ENCODE measurements at regions not wholly inside any gene's neighbourhood (a gene's known extent, or its start where the extent isn't known, plus 50 kb on each side); places are given as distances from the start of the nearest gene placed in this dataset.

- TF ChIP-seq TAF1 (IDR thresholded peaks at IDR 0.05; ENCODE audit: low read depth) (no peak), SMC3 (conservative IDR thresholded peaks at IDR 0.05; ENCODE audit: poor library complexity) (peak; percentile 23), MXI1 (conservative IDR thresholded peaks at IDR 0.05; ENCODE audit: poor library complexity, severe bottlenecking) (no peak), POLR2AphosphoS5 (IDR thresholded peaks at IDR 0.05) (peak; percentile 87), EP300 (conservative IDR thresholded peaks at IDR 0.05; ENCODE audit: poor library complexity, severe bottlenecking) (peak; percentile 31)
- H3K9me2 ChIP-seq (ENCODE audit: insufficient read depth, low read length) = no peaks in the 10 kb centered on the region
- H3K27ac ChIP-seq (ENCODE audit: low read length) = no peak overlapping the region
- H3K9ac ChIP-seq (ENCODE audit: low read length) = no peak overlapping the region
- no peaks in the 10 kb centered on the region for H3K36me3 ChIP-seq (ENCODE audit: insufficient read depth, low read length)
- H3K79me2 ChIP-seq (replicated peaks; ENCODE audit: insufficient read depth, low read length) = no peaks in the 10 kb centered on the region
- no peaks in the 10 kb centered on the region for H3K27me3 ChIP-seq (ENCODE audit: insufficient read depth, low read depth, low read length)
- no peak overlapping the region for H3K4me2 ChIP-seq (ENCODE audit: low read length)
- H2AFZ ChIP-seq (ENCODE audit: low read depth, low read length) = no peak overlapping the region
- H3K9me3 ChIP-seq (ENCODE audit: low read length) = no peaks in the 10 kb centered on the region
- H3F3A ChIP-seq (ENCODE audit: insufficient read depth, low read length, poor library complexity, severe bottlenecking) = no peaks in the 10 kb centered on the region
- H3K4me3 ChIP-seq (ENCODE audit: low read length) = no peak overlapping the region
- no peaks in the 10 kb centered on the region for H4K20me1 ChIP-seq (ENCODE audit: insufficient read depth)
Measured at GRCh38 chr12:43273467-43273866, 278.5 kb downstream of the ADAMTS20 start.

- H2AFZ ChIP-seq (ENCODE audit: low read depth, low read length) = no peak overlapping the region
- H3K79me2 ChIP-seq (replicated peaks; ENCODE audit: insufficient read depth, low read length) = no peaks in the 10 kb centered on the region
- H3K9ac ChIP-seq (ENCODE audit: low read length) = no peak overlapping the region
- no peak overlapping the region for H3K4me2 ChIP-seq (ENCODE audit: low read length)
- no peaks in the 10 kb centered on the region for H3K9me3 ChIP-seq (ENCODE audit: low read length)
- no peaks in the 10 kb centered on the region for H3K36me3 ChIP-seq (ENCODE audit: insufficient read depth, low read length)
- H3F3A ChIP-seq (ENCODE audit: insufficient read depth, low read length, poor library complexity, severe bottlenecking) = no peaks in the 10 kb centered on the region
- H4K20me1 ChIP-seq (ENCODE audit: insufficient read depth) = no peaks in the 10 kb centered on the region
- no peaks in the 10 kb centered on the region for H3K9me2 ChIP-seq (ENCODE audit: insufficient read depth, low read length)
- H3K27ac ChIP-seq (ENCODE audit: low read length) = no peak overlapping the region
- H3K27me3 ChIP-seq (ENCODE audit: insufficient read depth, low read depth, low read length) = no peaks in the 10 kb centered on the region
- no peak for TF ChIP-seq POLR2AphosphoS5 (IDR thresholded peaks at IDR 0.05)
- TF ChIP-seq EP300 (conservative IDR thresholded peaks at IDR 0.05; ENCODE audit: poor library complexity, severe bottlenecking) = no peak
- TF ChIP-seq EZH2 (IDR thresholded peaks at IDR 0.05; ENCODE audit: borderline replicate concordance, insufficient read depth, low read length, poor library complexity, severe bottlenecking) = no peak
- no peak for TF ChIP-seq CTCF (IDR thresholded peaks at IDR 0.05; ENCODE audit: poor library complexity, severe bottlenecking)
- no peak for TF ChIP-seq SMC3 (conservative IDR thresholded peaks at IDR 0.05; ENCODE audit: poor library complexity)
- no peak overlapping the region for H3K4me3 ChIP-seq (ENCODE audit: low read length)
Measured at GRCh38 chr12:43271659-43272058, 280.3 kb downstream of the ADAMTS20 start.

- no peak overlapping the region for H3K4me2 ChIP-seq (ENCODE audit: low read length)
- no peaks in the 10 kb centered on the region for H3K36me3 ChIP-seq (ENCODE audit: insufficient read depth, low read length)
- H3K79me2 ChIP-seq (replicated peaks; ENCODE audit: insufficient read depth, low read length) = no peaks in the 10 kb centered on the region
- H3K9ac ChIP-seq (ENCODE audit: low read length) = no peak overlapping the region
- H3F3A ChIP-seq (ENCODE audit: insufficient read depth, low read length, poor library complexity, severe bottlenecking) = no peaks in the 10 kb centered on the region
- H2AFZ ChIP-seq (ENCODE audit: low read depth, low read length) = no peak overlapping the region
- no peaks in the 10 kb centered on the region for H4K20me1 ChIP-seq (ENCODE audit: insufficient read depth)
- no peak overlapping the region for H3K27ac ChIP-seq (ENCODE audit: low read length)
- no peaks in the 10 kb centered on the region for H3K9me3 ChIP-seq (ENCODE audit: low read length)
- H3K9me2 ChIP-seq (ENCODE audit: insufficient read depth, low read length) = no peaks in the 10 kb centered on the region
- H3K27me3 ChIP-seq (ENCODE audit: insufficient read depth, low read depth, low read length) = no peaks in the 10 kb centered on the region
- H3K4me3 ChIP-seq (ENCODE audit: low read length) = no peak overlapping the region
- TF ChIP-seq SMC3 (conservative IDR thresholded peaks at IDR 0.05; ENCODE audit: poor library complexity) = no peak
- TF ChIP-seq MXI1 (conservative IDR thresholded peaks at IDR 0.05; ENCODE audit: poor library complexity, severe bottlenecking) = no peak
- TF ChIP-seq CTCF (IDR thresholded peaks at IDR 0.05; ENCODE audit: poor library complexity, severe bottlenecking) = no peak
- no peak for TF ChIP-seq POLR2AphosphoS5 (IDR thresholded peaks at IDR 0.05)
- TF ChIP-seq EP300 (conservative IDR thresholded peaks at IDR 0.05; ENCODE audit: poor library complexity, severe bottlenecking) = no peak
Measured at GRCh38 chr12:43267818-43268217, 284.2 kb downstream of the ADAMTS20 start.
